ENCODE measurements at regions not wholly inside any gene's neighbourhood (a gene's known extent, or its start where the extent isn't known, plus 50 kb on each side); places are given as distances from the start of the nearest gene placed in this dataset.
A peak's percentile ranks its signal among the peaks of the same experiment; 100 is the strongest.

- ATAC-seq (peak in 2 of 4 donors; percentile 24 to 56), DNase-seq (no peak), FAIRE-seq (no peak)
- Histone ChIP-seq H3K4me1 (no peaks in the 10 kb centered on the region), H3K9me3 (no peaks in the 10 kb centered on the region), H3K27me3 (no peaks in the 10 kb centered on the region), H3K27ac (no peak overlapping the region), H3K4me3 (no peak overlapping the region), H3K36me3 (no peaks in the 10 kb centered on the region)
- WGBS, 2 donors, result 81 to 86% methylated on average over 7 of the region's 7 CpGs
- no peak for TF ChIP-seq CTCF (IDR thresholded peaks at IDR 0.05)
- intact Hi-C loops (cut with DNase I), result no loop called here
Observed at GRCh38 chr6:11357285-11357684, 124.8 kb upstream of the NEDD9 start.

GRCh38 chr6:11356404-11357155 is 124.1 kb upstream of the NEDD9 start:
- 75 to 82% methylated on average over 11 of the region's 11 CpGs for WGBS, 2 donors
- ATAC-seq, result peak in 1 of 4 donors; percentile 48
- intact Hi-C loops (cut with DNase I), result no loop called here

GRCh38 chr6:11353921-11354389 is 121.5 kb upstream of the NEDD9 start:
- ATAC-seq (peak in 3 of 4 donors; percentile 25 to 26 (median 26)), DNase-seq (no peak), FAIRE-seq (no peak)
- no peaks in the 10 kb centered on the region for H3K36me3 ChIP-seq
- no peak for TF ChIP-seq CTCF (IDR thresholded peaks at IDR 0.05)
- 46 to 51% methylated on average over 6 of the region's 6 CpGs for WGBS, 2 donors
- H3K4me1 ChIP-seq, result no peaks in the 10 kb centered on the region
- peak overlapping the region in 1 of 4 donors; percentile 22 for H3K27ac ChIP-seq
- H3K4me3 ChIP-seq, result no peak overlapping the region
- intact Hi-C loops (cut with DNase I), result no loop called here
- H3K9me3 ChIP-seq, result no peaks in the 10 kb centered on the region
- no peaks in the 10 kb centered on the region for H3K27me3 ChIP-seq

More at GRCh38 chr6:11356404-11357155, 124.1 kb upstream of the NEDD9 start:
- Histone ChIP-seq H3K4me1 (no peaks in the 10 kb centered on the region), H3K27me3 (no peaks in the 10 kb centered on the region), H3K9me3 (no peaks in the 10 kb centered on the region), H3K36me3 (no peaks in the 10 kb centered on the region), H3K27ac (no peak overlapping the region), H3K4me3 (no peak overlapping the region)
- no peak for TF ChIP-seq CTCF (IDR thresholded peaks at IDR 0.05)
- DNase-seq (no peak), FAIRE-seq (no peak)

GRCh38 chr6:11350294-11350693 is 117.8 kb upstream of the NEDD9 start:
- 84 to 93% methylated on average over 4 of the region's 4 CpGs for WGBS, 2 donors
- H3K4me1 ChIP-seq, result no peaks in the 10 kb centered on the region
- H3K9me3 ChIP-seq, result no peaks in the 10 kb centered on the region
- H3K27ac ChIP-seq, result no peak overlapping the region
- peak in 2 of 4 donors; percentile 65 to 70 for ATAC-seq
- no peak for TF ChIP-seq CTCF (IDR thresholded peaks at IDR 0.05)
- no peak for DNase-seq
- no peak overlapping the region for H3K4me3 ChIP-seq
- FAIRE-seq, result no peak
- no peaks in the 10 kb centered on the region for H3K36me3 ChIP-seq
- intact Hi-C loops (cut with DNase I), result no loop called here
- no peaks in the 10 kb centered on the region for H3K27me3 ChIP-seq

- FAIRE-seq (no peak), DNase-seq (no peak), ATAC-seq (no peak)
- intact Hi-C loops (cut with DNase I), result no loop called here
- no peaks in the 10 kb centered on the region for H3K27me3 ChIP-seq
- H3K4me1 ChIP-seq, result no peaks in the 10 kb centered on the region
- no peak for TF ChIP-seq CTCF (IDR thresholded peaks at IDR 0.05)
- no peak overlapping the region for H3K27ac ChIP-seq
- no peak overlapping the region for H3K4me3 ChIP-seq
- H3K9me3 ChIP-seq, result no peaks in the 10 kb centered on the region
- no peaks in the 10 kb centered on the region for H3K36me3 ChIP-seq
Observed at GRCh38 chr6:11349880-11350279, 117.4 kb upstream of the NEDD9 start.

All from pancreas (tissue), 10 donors.